HepG2 (cell line): ENCODE measurements at regions not wholly inside any gene's neighbourhood (a gene's known extent, or its start where the extent isn't known, plus 50 kb on each side); places are given as distances from the start of the nearest gene placed in this dataset.
"Not testable (repeated sequence)": the region's sequence is repeated elsewhere in the genome, so short reads cannot be mapped to it uniquely, and the experiment has no call there.

Source experiments
- ATAC-seq: fragments of 200-7000 bp; cut with Tn5 transposase; 3 replicates; pipeline ENCODE4 v1.9.1; 2020; ENCODE audit warnings: mild to moderate bottlenecking, moderate library complexity
- BruUV-seq: library from RNA; stranded (reverse); fragments of 400-500 nt; replicated peaks from 2 replicates; lab custom pipeline; 2021; lab: Mats Ljungman, UMichigan
- CTCF ChIA-PET: fragments of 300-600 bp; formaldehyde crosslinking; extraction: SDS; loops from one replicate; lab custom pipeline; 2021; ENCODE audit warnings: low total read pairs, inconsistent platforms, low intra/inter-chr PET ratio; lab: Yijun Ruan, JAX
- POLR2A ChIA-PET: fragments of 350-600 bp; sonication (Branson Sonifier 250); formaldehyde crosslinking; loops from one replicate; lab custom pipeline; 2020; ENCODE audit warnings: antibody characterized with exemption, inconsistent platforms; lab: Yijun Ruan, JAX
- DNase-seq: peaks from one replicate; pipeline ENCODE4 v3.0.0-alpha.2; 2015; ENCODE audit warnings: low spot score
- FAIRE-seq: peaks from 3 replicates; lab custom pipeline; 2011; peaks lifted over from hg19 to GRCh38; lab: Jason Lieb, UNC
- H2AFZ ChIP-seq: one replicate; pipeline ENCODE4 v1.6.1; 2011; ENCODE audit warnings: low read length, inconsistent platforms
- H3K27ac ChIP-seq: fragments of 300-600 bp; 3 replicates; pipeline ENCODE4 v1.8.0; 2011; ENCODE audit warnings: mixed run types, mild to moderate bottlenecking, mixed read lengths, low read length, inconsistent platforms; ENCODE audit not compliant: insufficient read depth; ENCODE audit errors: extremely low read length
- H3K27me3 ChIP-seq, 2 experiments: fragments of 200-600 bp in 1 of 2; 2 replicates in 1 of 2; 3 replicates in 1 of 2; pipeline versions ENCODE4 v1.6.0 to v1.8.0; 2011; ENCODE audit warnings: low read length in 2 of 2, mild to moderate bottlenecking in 2 of 2, moderate library complexity in 2 of 2, inconsistent platforms in 1 of 2; ENCODE audit not compliant: insufficient read depth in 2 of 2, control insufficient read depth in 1 of 2
- H3K36me3 ChIP-seq, 2 experiments: fragments of 200-600 bp in 1 of 2; replicated peaks in 1 of 2; 2 replicates in 1 of 2; 3 replicates in 1 of 2; pipeline versions ENCODE4 v1.5.1 to v1.8.0; 2011; ENCODE audit warnings: low read length in 2 of 2, inconsistent platforms in 1 of 2; ENCODE audit not compliant: insufficient read depth in 2 of 2, control insufficient read depth in 1 of 2
- H3K4me1 ChIP-seq: 2 replicates; pipeline ENCODE4 v1.5.1; 2012; ENCODE audit warnings: low read length, inconsistent platforms; ENCODE audit not compliant: insufficient read depth
- H3K4me2 ChIP-seq: 2 replicates; pipeline ENCODE4 v1.6.0; 2011; ENCODE audit warnings: low read depth, low read length, inconsistent platforms
- H3K4me3 ChIP-seq, 3 experiments: fragments of 200-600 bp in 1 of 3; sonication (generic), shearing (Covaris generic) in 1 of 3; replicated peaks in 1 of 3; 2 replicates each; pipeline ENCODE4 v1.5.1; 2011 to 2016; ENCODE audit warnings: low read length in 3 of 3, inconsistent platforms in 2 of 3, low read depth in 2 of 3, mild to moderate bottlenecking in 2 of 3, control low read depth in 1 of 3, mixed read lengths in 1 of 3; ENCODE audit not compliant: insufficient read depth in 1 of 3
- H3K79me2 ChIP-seq: one replicate; pipeline ENCODE4 v1.6.1; 2011; ENCODE audit warnings: low read length, inconsistent platforms; ENCODE audit not compliant: insufficient read depth
- H3K9ac ChIP-seq: 2 replicates; pipeline ENCODE4 v1.6.0; 2011; ENCODE audit warnings: mild to moderate bottlenecking, low read depth, low read length, inconsistent platforms; ENCODE audit not compliant: insufficient read depth
- H3K9me3 ChIP-seq: 2 replicates; pipeline ENCODE4 v1.5.1; 2012; ENCODE audit warnings: mild to moderate bottlenecking, low read length
- H4K20me1 ChIP-seq: 2 replicates; pipeline ENCODE4 v1.6.0; 2011; ENCODE audit warnings: inconsistent platforms, mild to moderate bottlenecking, low read length, moderate library complexity; ENCODE audit not compliant: insufficient read depth
- EP300 ChIP-seq, 3 experiments: sonication (generic) in 1 of 3; formaldehyde crosslinking in 1 of 3; IDR thresholded peaks; 2 replicates each; pipeline versions ENCODE4 v1.5.1 to v1.6.1; 2011 to 2020; ENCODE audit warnings: low read depth in 2 of 3, low read length in 2 of 3, borderline replicate concordance in 1 of 3, improper control_type of control experiment in 1 of 3, mild to moderate bottlenecking in 1 of 3, missing genetic modification reagents in 1 of 3, moderate library complexity in 1 of 3
- RBFOX2 ChIP-seq: fragments of 200-400 bp; formaldehyde crosslinking; IDR thresholded peaks from 2 replicates; pipeline ENCODE4 v1.6.1; 2017; ENCODE audit warnings: low read depth, mild to moderate bottlenecking, low read length
- SNAI1 ChIP-seq: sonication (generic); formaldehyde crosslinking; IDR thresholded peaks from 2 replicates; pipeline ENCODE4 v1.5.0; 2020; ENCODE audit warnings: mild to moderate bottlenecking, missing genetic modification reagents, borderline replicate concordance
- TCF7 ChIP-seq: sonication (generic); IDR thresholded peaks from 2 replicates; pipeline ENCODE4 v1.6.1; 2016; ENCODE audit warnings: antibody characterized with exemption, low read depth
- WGBS: methylation state at CpG from one replicate; pipeline ENCODE4 v1.1.6; 2017; ENCODE audit warnings: low lambda C conversion rate; 5-methylcytosine and 5-hydroxymethylcytosine counted together
- in situ Hi-C: cut with HindIII; loops from 2 replicates; pipeline ENCODE4 v1.10.0; 2017; ENCODE audit warnings: low pct_unique_long_range_greater_than_20kb; ENCODE audit not compliant: extremely low pct_ligation_motif_present
- intact Hi-C: fragments of 100-400 bp; cut with micrococcal nuclease; formaldehyde crosslinking; loops from one replicate; pipeline ENCODE4 v1.10.0; 2022; ENCODE audit not compliant: unreplicated experiment

DNA sequence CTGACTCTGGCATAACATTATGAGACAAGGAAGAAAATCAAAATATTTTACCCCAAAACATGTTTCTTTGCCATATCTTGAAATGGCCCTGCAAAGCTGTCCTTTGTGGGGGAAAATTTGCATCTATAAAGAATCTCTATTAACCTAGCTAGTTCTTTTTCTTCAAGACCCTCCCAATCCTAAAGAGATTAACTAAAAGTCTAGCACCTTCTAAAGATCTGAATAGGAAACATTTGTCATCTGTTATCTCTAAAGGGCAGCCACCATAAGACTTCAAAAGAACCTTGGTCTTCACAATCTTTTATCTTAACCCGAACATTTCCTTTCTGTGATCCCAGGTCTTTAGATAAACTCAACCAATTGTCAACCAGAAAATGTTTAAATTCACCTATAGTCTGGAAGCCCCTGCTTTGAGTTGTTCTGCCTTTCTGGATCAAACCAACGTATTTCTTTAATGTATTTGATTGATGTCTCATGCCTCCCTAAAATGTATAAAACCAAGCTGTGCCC, 196.9 kb upstream of the ARL4C start:
- H3K27ac ChIP-seq: peak overlapping the region; percentile 58
- DNase-seq; FAIRE-seq; BruUV-seq; H3K79me2 ChIP-seq; H3K27me3 ChIP-seq; ATAC-seq; H3K36me3 ChIP-seq; H4K20me1 ChIP-seq; H3K4me3 ChIP-seq; H3K4me2 ChIP-seq; CTCF ChIA-PET; H3K9ac ChIP-seq; in situ Hi-C loops; H2AFZ ChIP-seq; TF ChIP-seq EP300 (CRISPR knock-in tag; IDR thresholded peaks at IDR 0.05; ENCODE audit: borderline replicate concordance): not testable (repeated sequence)
- H3K9me3 ChIP-seq: peaks cover 31% of the 10 kb centered on the region
- WGBS: 65% methylated on average over 2 of the region's 2 CpGs
- peaks cover 71% of the 10 kb centered on the region for H3K4me1 ChIP-seq
- TF ChIP-seq TCF7 (0 out of 2 replicates have a peak, but pooled peaks have one; percentile 7), EP300 (IDR thresholded peaks at IDR 0.05; ENCODE audit: low read depth in 2 of 2, low read length in 2 of 2) (peak in 1 of 2 experiments; percentile 16; a peak in 1 of 4 replicates)
- POLR2A ChIA-PET: interaction anchor here (1.0 to 8.1 kb wide), 16 partner anchors 10 to 307 kb away, joined by 3 to 484 read pairs (median 6); no protein-coding TSS in a partner anchor
- intact Hi-C loops: loop anchor here (2.0 to 5.0 kb wide), 3 partner anchors 17 to 149 kb away; no protein-coding TSS in a partner anchor

DNA sequence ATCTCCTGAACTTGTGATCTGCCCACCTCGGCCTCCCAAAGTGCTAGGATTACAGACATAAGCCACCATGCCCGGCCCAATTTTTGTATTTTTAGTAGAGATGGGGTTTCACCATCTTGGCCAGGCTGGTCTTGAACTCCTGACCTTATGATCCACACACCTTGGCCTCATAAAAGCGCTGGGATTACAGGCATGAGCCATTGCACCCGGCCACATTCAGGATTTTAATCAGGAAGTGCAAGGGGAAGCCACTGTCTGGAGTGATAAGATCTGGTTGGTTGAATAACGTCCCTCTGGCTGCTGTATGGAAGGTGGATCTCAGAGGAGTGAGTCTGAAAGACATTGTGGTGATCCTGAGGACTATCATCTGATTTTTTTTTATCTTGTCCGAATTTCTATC, 196.3 kb upstream of the ARL4C start:
- FAIRE-seq, H3K4me2 ChIP-seq, BruUV-seq, H3K27me3 ChIP-seq, H3K36me3 ChIP-seq, H2AFZ ChIP-seq, DNase-seq, H3K4me3 ChIP-seq, CTCF ChIA-PET, H4K20me1 ChIP-seq, H3K79me2 ChIP-seq, H3K9ac ChIP-seq, ATAC-seq, in situ Hi-C loops: not testable (repeated sequence)
- 88% methylated on average over 6 of the region's 6 CpGs for WGBS
- Histone ChIP-seq H3K27ac (peak overlapping the region; percentile 58), H3K9me3 (peaks cover 28% of the 10 kb centered on the region), H3K4me1 (peaks cover 76% of the 10 kb centered on the region)
- intact Hi-C loops: loop anchor here (2.0 to 5.0 kb wide), 3 partner anchors 16 to 149 kb away; no protein-coding TSS in a partner anchor
- TF ChIP-seq RBFOX2 (peak; percentile 42; the same call in 1 of the 2 replicates), SNAI1 (CRISPR knock-in tag) (0 out of 2 replicates have a peak, but pooled peaks have one; percentile 3)
- POLR2A ChIA-PET: interaction anchor here (1.3 to 8.1 kb wide), 4 partner anchors 17 to 303 kb away, joined by 3 to 484 read pairs (median 24); no protein-coding TSS in a partner anchor
